Jurkat, Clone E6-1 (cell line): ENCODE measurements at regions not wholly inside any gene's neighbourhood (a gene's known extent, or its start where the extent isn't known, plus 50 kb on each side); places are given as distances from the start of the nearest gene placed in this dataset.

Source experiments
- DNase-seq: peaks from one replicate; pipeline ENCODE4 v3.0.0-alpha.2; 2011; ENCODE audit warnings: low read depth, low spot score
- H3K4me3 ChIP-seq: 2 replicates; pipeline ENCODE4 v1.5.1; 2011; ENCODE audit warnings: mild to moderate bottlenecking, low read length, control low read depth, moderate library complexity

DNA sequence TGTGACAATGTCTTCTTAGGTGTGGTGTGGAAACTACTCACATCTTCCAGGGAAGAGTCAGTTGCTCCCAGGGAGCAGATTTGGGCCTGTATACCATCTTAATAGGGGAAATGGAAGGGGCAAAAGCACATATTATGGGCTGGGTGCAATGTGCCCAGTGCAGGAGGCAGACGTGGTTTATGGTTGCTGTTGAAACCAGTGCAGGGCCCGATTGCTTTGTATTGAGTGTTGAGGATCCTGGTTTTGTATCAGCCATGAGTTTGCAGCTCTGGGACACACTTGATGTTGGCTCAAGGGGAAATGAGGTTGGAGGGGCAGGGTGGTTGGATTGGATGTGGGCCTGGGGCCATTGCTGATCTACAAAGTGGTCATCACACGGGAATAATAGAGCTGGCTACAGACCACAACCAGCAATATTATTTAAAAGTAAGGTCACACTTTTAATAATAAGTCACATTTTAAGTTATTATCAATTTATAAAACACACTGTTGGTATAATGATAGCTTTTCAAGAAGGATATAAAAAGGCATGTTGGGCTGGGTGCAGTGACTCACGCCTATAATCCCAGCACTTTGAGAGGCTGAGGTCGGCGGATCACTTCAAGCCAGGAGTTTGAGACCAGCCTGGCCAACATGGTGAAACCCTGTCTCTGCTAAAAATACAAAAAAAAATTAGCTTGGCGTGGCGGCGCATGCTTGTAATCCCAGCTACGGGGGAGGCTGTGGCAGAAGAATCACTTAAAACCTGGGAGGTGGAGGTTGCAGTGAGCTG lies 302.4 kb downstream of the SEC14L1 start:
- no peak for DNase-seq
- H3K4me3 ChIP-seq: no peak overlapping the region

DNA sequence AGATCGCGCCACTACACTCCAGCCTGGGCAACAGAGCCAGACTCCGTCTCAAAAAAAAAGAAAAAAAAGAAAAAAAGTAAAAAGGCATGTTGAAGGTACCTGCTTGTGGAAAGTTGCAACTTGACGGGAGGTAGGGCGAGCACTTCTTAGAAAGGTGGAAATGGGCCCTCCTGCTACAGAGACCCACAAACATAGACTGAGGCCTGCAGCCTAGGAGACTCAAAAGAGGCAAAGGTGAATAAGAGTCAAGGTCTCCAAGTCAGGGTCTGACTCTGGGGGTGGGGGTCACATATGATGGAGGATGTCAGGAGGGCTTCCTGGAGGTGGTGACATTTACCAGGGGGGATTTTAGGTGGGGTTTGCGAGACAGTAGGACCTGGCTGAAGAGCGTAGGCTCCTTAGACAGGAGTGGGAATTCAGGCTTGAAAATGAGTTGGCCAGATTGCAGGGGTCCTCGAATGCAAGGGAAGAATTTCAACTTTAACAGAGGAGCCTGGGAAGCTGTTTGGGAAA lies 303.0 kb downstream of the SEC14L1 start:
- no peak overlapping the region for H3K4me3 ChIP-seq
- no peak for DNase-seq

DNA sequence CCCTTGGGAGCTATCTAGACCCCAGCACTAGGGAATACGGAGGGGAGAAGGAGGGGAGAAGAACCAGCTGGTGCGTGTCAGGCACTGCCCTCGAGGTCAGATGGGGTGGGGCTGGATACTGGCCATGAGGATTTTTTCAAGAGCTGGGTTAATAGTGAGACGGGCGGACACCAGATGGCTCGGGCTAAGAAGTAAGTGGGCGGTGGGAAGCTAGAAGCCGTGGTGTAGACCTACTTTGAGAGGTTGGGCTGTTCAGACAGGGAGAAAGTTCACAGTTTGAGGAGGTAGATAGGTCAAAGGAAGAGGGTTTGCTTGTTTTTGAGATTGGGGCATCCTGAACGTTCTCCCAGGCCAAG lies 303.8 kb downstream of the SEC14L1 start:
- no peak for DNase-seq
- H3K4me3 ChIP-seq: peak overlapping the region; percentile 38

DNA sequence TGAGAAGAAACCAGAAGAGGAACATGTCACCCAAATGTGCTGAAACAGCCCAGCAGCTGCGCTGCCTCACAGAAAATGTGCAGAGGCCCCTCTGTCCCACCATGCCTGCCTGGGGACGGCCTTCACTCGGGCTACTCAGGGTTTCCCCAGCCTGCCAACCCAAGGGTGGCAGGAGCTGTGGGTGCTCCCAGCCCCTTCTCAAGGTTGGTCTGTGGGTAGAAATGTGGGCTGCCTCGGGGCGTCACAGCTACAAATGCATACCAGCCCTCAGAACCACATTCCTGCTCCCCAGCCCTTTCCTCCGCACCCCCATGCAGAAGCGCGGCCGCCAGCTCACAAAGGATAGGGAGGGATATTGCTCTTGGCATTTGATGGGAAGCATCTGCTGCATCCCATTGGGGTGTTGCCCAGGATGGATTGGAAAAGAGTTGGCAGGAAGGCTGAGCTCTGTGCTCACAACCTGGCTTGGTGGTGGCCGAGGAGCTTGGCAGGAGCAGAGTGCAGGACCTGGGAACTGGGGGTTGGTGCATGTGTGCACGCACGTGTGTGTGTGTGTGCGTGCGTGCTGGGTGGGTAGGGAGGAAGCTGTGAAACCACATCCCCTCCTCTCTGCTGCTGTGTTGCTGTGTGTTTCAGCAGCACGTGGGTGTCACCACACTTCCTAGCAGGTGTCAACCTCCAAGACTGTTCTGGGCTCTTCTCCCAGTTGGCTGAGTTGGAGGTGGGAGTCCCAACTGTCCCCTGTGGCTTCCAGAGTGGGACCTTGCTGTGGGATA lies 304.4 kb downstream of the SEC14L1 start:
- H3K4me3 ChIP-seq: peak overlapping the region; percentile 38
- DNase-seq: peak; percentile 99

DNA sequence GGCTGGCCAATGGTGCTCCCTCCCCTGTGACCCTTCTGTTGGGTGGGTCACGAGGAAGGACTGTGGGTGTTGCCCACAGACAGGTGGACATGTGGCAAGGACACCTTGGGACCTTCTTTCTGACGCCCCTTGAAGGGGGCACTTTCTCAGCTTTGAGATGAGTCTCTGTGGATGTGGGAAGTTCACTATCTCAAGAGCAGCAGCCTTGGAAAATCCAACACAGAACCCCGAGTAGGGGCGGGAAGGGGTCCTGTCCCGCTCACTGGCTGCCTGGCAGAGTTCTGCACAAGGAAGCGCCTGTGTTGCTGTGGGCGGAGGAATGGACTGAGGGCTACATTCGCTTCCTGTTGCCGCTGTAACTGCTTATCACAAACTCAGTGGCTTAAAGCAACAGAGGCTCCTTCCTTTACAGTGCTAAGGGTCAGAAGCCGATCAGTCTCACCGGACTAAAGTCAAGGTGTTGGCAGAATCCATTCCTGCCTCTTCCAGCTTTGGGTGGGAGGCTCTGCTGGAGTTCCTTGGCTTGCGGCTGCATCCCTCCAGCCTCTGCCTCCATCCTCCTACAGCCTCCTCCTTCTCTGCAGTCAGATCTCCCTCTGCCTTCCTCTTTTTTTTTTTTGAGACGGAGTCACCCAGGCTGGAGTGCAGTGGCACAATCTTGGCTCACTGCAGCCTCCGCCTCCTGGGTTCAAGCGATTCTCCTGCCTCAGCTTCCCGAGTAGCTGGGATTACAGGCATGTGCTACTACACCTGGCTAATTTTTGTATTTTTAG lies 305.2 kb downstream of the SEC14L1 start:
- peak overlapping the region; percentile 31 for H3K4me3 ChIP-seq
- DNase-seq: peak; percentile 75

DNA sequence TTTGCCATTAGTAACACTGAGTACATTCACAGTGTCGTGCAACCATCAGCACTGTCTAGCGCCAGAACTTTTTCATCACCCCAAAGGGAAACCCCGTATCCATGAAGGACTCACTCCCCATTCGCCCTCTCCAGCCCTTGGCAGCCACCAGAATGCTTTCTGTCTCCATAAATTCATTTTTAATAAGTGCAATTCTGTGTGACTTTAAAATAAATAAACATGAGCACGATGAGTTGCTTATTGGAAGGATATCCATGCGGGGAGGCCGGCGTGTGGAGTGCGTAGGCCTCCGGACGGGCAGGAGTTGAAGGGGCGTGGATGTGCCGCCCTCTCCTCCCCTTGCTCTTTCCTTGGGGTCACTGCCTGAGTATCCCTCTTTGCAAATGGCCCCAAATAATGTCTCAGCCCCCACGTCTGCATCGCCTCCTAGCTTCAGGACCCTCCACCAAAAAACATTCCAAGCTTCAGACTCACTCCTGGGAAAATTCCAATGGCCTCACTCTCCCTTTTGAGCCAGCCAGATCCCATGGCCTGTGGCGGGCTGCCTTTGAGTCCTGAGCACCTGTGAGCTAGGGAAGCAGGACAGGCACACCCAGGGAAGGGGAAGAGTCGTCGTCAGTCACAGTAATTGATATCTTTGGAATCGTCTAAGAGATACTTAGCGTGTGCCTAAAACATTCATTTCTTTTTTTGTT lies 306.3 kb downstream of the SEC14L1 start:
- H3K4me3 ChIP-seq: no peak overlapping the region
- DNase-seq: no peak

DNA sequence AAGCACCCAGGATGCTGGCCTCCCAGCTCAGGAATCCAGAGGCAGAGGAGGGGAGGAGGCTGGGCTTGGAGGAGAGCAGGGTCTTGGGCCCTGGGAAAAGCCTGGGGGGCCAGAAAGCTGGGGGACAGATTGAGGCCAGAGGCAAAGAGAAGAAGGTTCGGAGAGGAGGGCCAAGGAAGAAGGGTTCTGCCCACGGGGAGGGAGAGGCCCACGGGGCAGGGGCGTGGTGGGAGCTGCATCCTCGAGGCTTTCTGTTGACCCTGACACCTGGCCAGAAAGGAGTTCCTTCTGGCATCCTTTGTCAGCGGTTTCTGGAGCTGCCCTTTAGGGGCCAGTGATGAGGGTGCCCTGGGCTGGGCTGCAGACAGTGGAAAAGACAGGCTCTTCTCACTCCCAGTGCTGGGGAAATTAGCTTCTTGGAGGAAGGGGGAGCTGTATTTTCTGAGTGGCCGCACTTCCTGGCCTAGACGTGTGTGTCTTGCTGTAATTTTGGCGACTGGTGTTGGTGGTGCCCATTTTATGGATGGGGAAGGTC lies 308.7 kb downstream of the SEC14L1 start:
- DNase-seq: no peak
- no peak overlapping the region for H3K4me3 ChIP-seq

DNA sequence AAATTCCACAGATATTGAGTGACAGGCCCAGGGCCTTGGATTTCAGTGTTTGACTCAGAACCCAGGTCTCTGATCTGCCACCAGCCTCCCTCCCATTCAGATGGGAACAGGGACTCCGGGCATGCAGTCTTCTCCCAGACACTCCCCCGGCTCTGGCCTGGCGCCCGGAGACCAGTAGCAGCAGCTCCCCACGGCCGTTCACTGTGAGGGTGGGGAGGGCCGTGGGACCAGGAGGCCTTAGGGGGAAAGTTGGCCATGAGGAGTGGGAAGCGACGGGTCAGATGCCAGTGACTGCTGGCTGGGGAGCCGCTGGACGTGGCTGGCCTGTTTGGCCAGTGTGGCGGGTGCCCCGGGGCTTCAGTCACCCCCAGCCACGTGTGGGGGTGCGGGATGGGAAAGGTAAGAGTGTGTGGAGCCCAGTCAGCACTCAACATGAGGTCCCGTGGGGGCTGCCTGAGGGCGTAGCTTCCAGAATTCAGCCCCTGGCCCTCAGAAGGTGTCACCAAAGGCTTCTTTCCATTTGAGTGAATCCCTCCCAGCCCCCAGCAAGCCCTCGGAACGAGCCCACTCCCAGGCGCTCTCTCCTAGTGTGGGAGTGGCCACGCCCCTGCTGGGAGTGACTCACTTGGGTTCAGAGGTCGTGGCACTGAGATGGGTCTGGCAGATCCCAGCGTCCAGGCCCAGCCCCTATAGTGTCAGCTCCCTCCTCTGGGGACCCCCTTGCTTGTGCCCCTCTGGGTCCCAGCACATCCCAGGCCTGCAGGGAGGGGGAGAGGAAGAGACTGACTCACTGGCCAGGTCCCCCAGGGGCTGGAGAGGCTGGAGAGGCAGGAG lies 309.4 kb downstream of the SEC14L1 start:
- H3K4me3 ChIP-seq: peak overlapping the region; percentile 91

DNA sequence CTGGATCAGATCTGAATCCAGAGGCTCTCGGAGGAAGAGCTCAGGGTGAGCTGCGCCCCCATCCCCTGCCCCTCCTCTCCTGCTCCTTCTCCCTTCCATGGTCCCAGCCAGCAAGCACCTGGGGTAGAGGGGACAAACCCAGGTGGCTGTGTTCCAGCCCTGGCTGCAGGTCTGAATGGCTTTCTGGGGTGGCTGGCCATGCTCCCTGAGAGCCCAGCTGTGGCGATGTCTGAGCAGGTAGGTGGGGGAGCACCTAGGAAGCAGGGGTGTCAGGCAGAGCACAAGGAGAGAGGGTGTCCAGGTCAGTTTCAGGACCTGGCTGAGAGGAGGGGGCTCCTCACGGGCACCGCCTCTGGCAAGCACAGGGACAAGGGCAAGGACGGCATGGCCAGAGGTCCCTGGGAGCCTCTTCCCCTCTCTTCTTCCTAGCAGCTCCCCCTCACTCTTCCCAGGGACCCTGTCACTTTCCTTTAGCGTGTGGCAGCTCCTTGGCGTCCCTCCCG lies 310.0 kb downstream of the SEC14L1 start:
- H3K4me3 ChIP-seq: peak overlapping the region; percentile 91
- DNase-seq: no peak

More for the DNA sequence above, 309.4 kb downstream of the SEC14L1 start:
- no peak for DNase-seq

DNA sequence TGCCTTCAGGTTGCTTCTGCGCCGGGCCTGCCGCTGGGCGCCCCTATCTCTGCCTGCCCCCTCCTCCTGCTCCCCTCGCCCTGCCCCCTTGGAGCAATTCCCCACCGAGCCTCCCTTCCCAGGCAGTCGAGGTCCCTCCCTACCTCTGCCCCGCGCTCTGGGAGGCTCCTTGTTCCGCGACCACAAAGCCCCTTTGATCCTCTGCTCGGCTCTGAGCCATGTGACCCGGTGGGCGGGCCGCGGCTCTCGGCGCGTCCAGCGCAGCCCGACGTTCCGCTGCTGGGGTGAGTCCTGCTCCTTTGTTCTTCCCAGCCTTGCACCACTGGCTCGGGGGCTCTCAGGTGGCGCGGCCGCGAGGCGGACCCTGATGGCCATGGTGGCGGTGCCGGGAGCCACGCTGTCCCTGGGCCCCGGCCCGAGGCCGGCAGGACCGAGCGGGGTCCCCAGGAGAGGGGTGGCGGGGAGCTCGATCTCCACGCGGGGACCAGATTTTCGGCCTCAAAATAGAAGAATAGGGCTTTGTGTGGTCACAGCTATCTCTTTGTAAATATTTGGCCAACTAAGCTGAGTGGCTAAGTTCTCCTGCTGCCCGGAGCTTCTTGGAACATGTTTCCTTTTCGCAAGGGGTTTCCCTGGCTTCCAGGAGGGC lies 310.6 kb downstream of the SEC14L1 start:
- peak; percentile 84 for DNase-seq
- peak overlapping the region; percentile 91 for H3K4me3 ChIP-seq

DNA sequence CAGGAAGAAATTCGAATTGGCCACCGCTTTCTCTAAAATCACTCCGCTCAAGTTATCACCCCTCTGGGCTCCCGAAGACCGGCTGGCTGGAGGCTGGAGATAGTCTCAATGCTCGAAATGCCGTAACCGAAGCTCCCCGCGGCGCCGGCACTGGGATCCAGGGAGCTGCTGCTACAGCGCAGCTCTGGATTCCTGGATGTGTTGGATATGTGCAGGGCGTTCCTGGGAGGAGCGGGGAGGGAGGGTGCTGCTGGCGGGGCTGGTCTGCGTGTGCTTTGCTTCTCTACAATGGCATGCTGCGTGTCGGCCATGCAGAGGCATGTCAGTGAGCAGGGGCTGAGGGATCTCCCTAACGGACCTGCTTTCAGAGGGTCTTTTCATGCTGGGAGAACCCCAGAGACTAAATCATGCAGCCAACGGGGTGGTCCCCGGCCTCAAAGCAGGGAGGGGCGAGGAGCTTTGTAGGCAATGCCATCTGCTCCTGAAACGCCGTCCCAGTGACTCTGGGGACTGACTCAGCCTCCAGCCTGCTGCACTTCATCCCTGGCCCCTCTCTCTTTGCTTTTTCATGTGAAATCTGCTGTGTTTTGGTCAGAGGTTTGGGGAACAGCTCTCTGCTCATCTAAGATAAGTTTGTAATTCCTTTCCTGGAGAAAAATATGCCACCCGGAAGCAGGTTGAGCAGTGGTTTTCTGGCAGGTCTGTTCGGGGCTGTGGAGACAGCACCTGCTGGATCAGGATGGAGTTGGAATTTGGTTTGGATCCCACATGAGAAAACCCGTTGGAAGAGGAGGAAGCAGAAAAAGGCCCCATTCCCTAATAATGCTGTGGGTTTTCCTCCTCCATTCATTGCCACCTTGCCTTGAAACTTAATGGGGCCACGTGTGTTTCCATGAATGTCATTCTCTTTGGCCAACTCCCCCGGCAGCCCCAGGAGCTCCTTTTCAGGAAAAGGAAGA lies 311.4 kb downstream of the SEC14L1 start:
- peak overlapping the region; percentile 91 for H3K4me3 ChIP-seq
- no peak for DNase-seq

DNA sequence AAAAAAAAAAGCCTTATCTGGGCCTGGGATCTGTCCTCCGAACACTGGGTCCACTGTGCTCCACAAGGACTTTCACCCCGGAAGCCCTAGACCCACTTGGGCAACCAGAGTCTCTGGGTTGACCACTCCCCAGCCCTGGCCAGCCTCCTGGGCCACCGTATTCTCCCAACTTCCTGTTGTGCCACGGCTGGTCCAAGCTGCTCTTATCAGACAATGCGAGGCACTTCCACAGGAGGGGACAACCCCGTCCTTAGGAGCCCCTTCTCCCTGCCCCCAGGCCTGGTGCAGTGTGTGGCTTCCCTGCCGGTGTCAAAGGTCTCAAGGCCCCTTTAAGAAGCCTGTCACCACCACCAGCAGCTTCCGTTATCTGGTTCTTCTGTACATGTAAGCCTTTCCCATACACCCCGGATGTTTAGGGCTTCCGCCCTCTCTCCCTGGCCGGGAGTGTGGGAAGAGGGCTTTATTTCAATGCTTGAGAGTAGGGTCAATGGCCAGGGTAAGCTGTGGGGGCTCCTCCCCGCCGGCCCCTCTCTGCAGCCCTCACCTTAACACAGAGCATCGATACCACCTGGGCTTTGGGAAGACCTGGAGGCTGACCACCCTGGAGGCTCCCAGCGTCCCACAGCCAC lies 313.0 kb downstream of the SEC14L1 start:
- H3K4me3 ChIP-seq: peak overlapping the region; percentile 91
- peak; percentile 87 for DNase-seq

DNA sequence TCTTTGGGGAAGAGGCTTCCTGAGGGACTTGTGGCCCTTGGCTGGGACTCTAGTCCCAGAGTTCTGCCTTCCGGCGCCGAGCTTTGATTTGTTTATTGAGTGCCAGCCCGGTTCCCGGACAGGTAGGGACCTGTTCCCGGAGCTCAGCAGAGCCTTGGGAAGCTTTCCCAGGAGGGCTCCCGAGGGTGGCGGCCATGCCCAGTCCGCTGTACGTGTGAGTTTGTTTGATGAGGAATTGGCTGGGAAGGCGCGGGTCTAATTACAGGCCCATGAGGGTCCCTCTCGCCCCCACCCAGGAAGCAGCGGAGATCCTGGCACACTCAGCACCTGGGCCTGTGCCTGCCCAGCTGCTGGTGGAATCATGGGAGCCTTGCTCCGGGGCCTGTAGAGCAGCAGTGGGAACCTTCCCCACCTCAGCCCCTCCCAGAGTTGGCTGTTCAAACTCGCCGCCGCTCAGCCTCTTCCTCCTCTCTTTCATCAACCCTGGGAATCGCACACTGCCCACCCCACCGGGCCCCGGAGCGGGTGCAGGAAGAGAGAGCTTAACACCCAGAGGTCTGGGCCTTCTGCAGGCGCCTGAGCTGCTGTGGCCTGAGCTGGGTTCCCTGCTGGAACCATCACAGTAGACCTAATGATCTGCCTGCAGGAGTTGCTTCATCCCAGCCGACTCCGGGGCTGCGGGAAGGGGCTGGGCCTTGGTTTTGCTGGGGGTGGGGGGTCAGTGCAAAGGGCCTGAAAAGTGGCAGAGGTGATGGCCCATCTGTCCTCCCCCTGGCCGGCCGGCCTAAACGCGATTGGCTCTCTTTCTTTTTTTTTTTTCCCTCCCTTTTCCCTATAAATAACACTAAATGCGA lies 313.7 kb downstream of the SEC14L1 start:
- peak overlapping the region; percentile 91 for H3K4me3 ChIP-seq
- no peak for DNase-seq

DNA sequence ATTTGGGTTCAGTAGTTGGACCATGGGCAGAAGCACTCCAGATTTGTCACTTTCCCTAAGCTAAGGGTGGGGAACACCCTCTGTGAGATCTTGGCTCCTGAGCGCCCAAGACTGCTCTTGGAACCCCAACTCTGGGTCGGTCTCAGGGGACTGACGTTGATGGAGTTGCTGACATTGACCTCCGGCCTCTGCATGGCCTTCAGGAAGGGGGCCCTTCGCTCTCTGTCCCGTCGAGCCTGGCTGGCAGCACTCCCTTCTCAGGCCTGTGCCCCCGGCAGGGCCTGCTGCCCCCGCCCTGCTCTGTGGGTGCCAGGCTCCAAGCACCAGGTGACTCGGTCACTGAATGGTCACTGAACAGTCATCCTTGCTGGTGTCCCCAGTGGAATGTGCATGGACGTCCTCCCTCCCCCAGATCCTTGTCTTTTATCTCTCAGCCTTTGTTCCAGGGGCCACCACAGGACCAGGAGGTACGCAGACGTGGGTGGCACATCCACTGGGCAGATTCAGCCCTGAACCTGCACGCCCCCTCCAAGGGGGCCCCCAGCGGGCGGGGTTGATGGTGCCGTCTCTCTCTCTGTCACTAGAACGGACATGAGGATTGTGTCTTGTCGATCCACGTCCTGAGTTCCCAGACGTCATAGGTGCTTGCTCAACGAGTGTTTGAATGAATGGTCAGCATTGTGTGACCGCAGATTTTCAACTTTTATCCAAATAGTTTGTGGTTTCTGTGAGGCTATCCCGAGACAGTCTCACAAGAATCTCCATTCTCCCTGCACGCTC lies 314.5 kb downstream of the SEC14L1 start:
- DNase-seq: no peak
- H3K4me3 ChIP-seq: peak overlapping the region; percentile 91
